Ovary (tissue), 7 donors: ENCODE measurements at regions not wholly inside any gene's neighbourhood (a gene's known extent, or its start where the extent isn't known, plus 50 kb on each side); places are given as distances from the start of the nearest gene placed in this dataset.
A peak's percentile ranks its signal among the peaks of the same experiment; 100 is the strongest.

Source experiments
- DNase-seq, 5 donors: peaks; one replicate each; pipeline ENCODE4 v3.0.0-alpha.2; 2019 to 2020
- H3K27ac ChIP-seq, 2 donors: fragments of 200-600 bp; one replicate each; pipeline versions ENCODE4 v1.5.1 to v1.8.0; 2019 to 2022
- H3K27me3 ChIP-seq: fragments of 200-600 bp; one replicate; pipeline ENCODE4 v1.8.0; 2022
- H3K36me3 ChIP-seq: fragments of 200-600 bp; sonication (generic); one replicate; pipeline ENCODE4 v1.5.1; 2019
- H3K4me1 ChIP-seq: one replicate; pipeline ENCODE4 v1.8.1; 2013; ENCODE audit warnings: mild to moderate bottlenecking, moderate library complexity; ENCODE audit not compliant: insufficient read depth
- H3K4me3 ChIP-seq: fragments of 200-600 bp; sonication (generic); one replicate; pipeline ENCODE4 v1.5.1; 2017
- H3K9me3 ChIP-seq, 2 donors: fragments of 200-600 bp in 1 of 2; sonication (generic) in 1 of 2; one replicate each; pipeline versions ENCODE4 v1.5.1 to v1.8.1; 2013 to 2019; ENCODE audit warnings: mild to moderate bottlenecking in 1 of 2, moderate library complexity in 1 of 2
- CTCF ChIP-seq, 3 donors: fragments of 450-650 bp in 2 of 3; fragments of 200-600 bp in 1 of 3; IDR thresholded peaks; one replicate each; pipeline versions ENCODE4 v1.5.1 to v1.8.0; 2016 to 2022; ENCODE audit warnings: antibody characterized with exemption in 3 of 3, mild to moderate bottlenecking in 1 of 3
- EP300 ChIP-seq: sonication (generic); formaldehyde crosslinking; IDR thresholded peaks from one replicate; pipeline ENCODE4 v1.6.1; 2017; ENCODE audit warnings: antibody characterized with exemption
- POLR2A ChIP-seq: fragments of 450-650 bp; IDR thresholded peaks from one replicate; pipeline ENCODE4 v1.6.1; 2017; ENCODE audit warnings: antibody characterized with exemption, mild to moderate bottlenecking, moderate library complexity
- WGBS, 3 donors: extraction: QIAGEN DNeasy Blood & Tissue Kit in 1 of 3; methylation state at CpG; one replicate each; pipeline versions ENCODE4 v1.1.5 to v1.1.7; 2013 to 2017; 5-methylcytosine and 5-hydroxymethylcytosine counted together
- intact Hi-C, 4 donors: fragments of 100-400 bp; cut with DNase I; formaldehyde crosslinking; loops; one replicate each; pipeline versions ENCODE4 v1.11.0 to v1.15.1; 2022 to 2023
- donor health status: DM: no; HTN: no; CAD: no; lungs with moderate emphysema.
- donor health status: DM: no; HTN: no; CAD: no.
- donor health status: Bipolar disorder and iron deficiency.
- donor health status: DM: no; HTN: no; CAD: no.
- donor health status: DM: yes; HTN: yes; CAD: no.

- DNase-seq = peak in 3 of 5 donors; percentile 46 to 58 (median 53)
- peak overlapping the region; percentile 30 for H3K4me3 ChIP-seq
- H3K36me3 ChIP-seq = no peaks in the 10 kb centered on the region
- H3K4me1 ChIP-seq = peaks cover 24% of the 10 kb centered on the region
- no peaks in the 10 kb centered on the region for H3K27me3 ChIP-seq
- TF ChIP-seq POLR2A (no peak), EP300 (no peak), CTCF (IDR thresholded peaks at IDR 0.05) (no peak)
- intact Hi-C loops = loop anchor here in 2 of 4 donors (10.0 kb wide), 2 partner anchors 1062 to 1612 kb away; partner anchors contain the start of gene PTGR3 (in 1 of the 2)
- H3K27ac ChIP-seq = peak overlapping the region; percentile 82 to 97
- 88 to 92% (median 89%) methylated on average over 9 of the region's 9 CpGs for WGBS, 3 donors
- H3K9me3 ChIP-seq = no peaks in the 10 kb centered on the region
These were observed 228.6 kb downstream of the ZNF516 start for GRCh38 chr18:76266236-76266991.

DNA sequence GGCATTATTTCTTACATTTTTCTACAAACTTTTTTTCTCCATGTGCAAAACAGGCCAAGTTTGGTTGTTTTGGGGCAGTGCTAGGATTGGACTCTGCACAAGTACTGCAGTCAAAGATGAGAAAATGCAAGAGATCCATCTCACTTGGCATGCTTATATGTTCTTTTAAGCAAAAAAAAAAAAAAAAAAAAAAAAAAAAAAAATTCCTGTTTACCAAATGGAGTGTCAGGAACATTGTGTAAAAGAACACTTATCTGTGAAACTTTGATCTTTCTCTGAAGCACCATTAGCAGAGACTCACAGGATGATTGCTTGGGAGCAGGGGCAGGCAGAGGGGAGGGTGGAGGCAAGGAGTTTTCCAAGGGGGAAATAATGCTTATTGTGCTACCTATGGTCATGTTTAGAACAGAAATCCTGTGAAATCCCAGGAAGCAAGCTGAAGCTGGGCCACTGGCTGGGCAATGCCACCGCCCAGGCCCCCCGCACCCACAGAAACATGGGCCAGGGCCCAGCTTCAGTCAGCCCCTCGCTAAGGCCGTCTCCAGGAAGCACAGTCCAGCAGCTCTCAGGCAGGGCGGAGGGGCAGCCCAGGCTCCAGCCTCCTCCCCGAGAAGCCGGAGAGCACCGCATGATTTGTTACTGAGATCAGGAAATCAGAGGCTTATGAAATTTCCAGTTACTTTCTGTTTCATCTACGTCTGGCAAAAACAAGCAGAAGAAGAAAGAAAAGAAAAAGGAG, 229.4 kb downstream of the ZNF516 start:
- Histone ChIP-seq H3K36me3 (no peaks in the 10 kb centered on the region), H3K4me1 (peaks cover 24% of the 10 kb centered on the region), H3K27ac (peak overlapping the region; percentile 82 to 97), H3K4me3 (peak overlapping the region; percentile 30), H3K27me3 (no peaks in the 10 kb centered on the region), H3K9me3 (no peaks in the 10 kb centered on the region)
- intact Hi-C loops = loop anchor here in 2 of 4 donors (10.0 kb wide), 2 partner anchors 1061 to 1611 kb away; partner anchors contain the start of gene PTGR3 (in 1 of the 2)
- TF ChIP-seq CTCF (IDR thresholded peaks at IDR 0.05) (no peak), EP300 (no peak), POLR2A (no peak)
- DNase-seq = peak; percentile 75 to 86 (median 79)
- WGBS, 3 donors = 0 to 3% (median 1%) methylated on average over 9 of the region's 9 CpGs

DNA sequence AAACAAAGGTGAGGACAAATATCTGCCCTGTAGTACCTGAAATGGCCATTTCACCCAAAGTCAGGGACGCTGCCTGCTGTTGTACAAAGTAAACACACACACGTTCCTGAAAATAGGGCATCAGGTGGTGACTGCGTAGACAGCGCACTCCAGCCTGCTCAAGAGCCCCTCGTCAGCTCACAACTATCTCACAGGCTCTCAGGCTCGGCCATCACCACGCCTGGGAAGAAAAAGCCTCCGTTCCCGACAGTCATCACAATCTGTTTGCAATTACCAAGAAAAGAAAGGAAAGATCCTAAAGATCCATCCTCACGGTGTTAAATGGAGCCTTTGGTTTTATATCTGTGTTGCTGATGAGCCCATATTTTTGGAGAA, 230.2 kb downstream of the ZNF516 start:
- H3K27ac ChIP-seq = peak overlapping the region; percentile 57 to 97
- DNase-seq = no peak
- H3K9me3 ChIP-seq = no peaks in the 10 kb centered on the region
- 75 to 80% (median 78%) methylated on average over 10 of the region's 10 CpGs for WGBS, 3 donors
- TF ChIP-seq POLR2A (no peak), CTCF (IDR thresholded peaks at IDR 0.05) (no peak), EP300 (no peak)
- H3K27me3 ChIP-seq = no peaks in the 10 kb centered on the region
- H3K4me1 ChIP-seq = peaks cover 24% of the 10 kb centered on the region
- intact Hi-C loops = loop anchor here in 2 of 4 donors (5.0 to 10.0 kb wide), 4 partner anchors 82 to 1610 kb away; partner anchors contain the start of gene PTGR3 (in 1 of the 2)
- H3K4me3 ChIP-seq = no peak overlapping the region
- no peaks in the 10 kb centered on the region for H3K36me3 ChIP-seq

DNA sequence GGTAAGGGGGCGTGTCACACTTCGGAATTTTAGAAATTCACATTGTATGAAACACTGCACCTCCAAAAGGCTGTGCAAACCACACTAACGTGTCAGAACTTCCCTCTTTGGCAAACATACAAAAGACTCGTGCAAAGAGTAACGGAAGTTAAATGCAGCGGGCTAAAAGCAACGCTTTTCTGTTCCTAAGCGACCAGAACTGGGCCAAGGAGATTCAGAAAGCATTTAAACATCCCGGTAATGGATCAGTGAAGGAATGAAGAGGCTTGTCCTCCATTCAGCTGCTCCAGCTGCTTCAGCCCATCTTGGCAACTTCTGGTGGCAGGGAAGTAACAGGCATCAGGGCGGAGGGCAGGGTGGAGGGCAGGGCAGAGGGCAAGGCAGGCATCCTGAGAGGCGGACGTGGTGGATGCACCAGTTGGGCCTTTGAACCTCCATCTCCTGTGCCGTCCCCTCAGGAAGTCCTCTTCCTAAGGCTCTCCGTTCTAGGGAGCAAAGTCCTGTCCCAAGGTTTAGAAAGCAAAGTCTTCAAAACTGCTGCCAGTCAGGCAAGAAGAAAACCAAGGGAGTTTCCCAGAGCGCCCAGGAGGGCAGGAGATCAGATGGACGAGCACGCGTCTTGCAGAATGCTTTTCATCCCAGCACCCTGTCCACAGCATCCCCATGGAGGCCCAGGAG, 230.7 kb downstream of the ZNF516 start:
- Histone ChIP-seq H3K36me3 (no peaks in the 10 kb centered on the region), H3K27me3 (no peaks in the 10 kb centered on the region), H3K9me3 (no peaks in the 10 kb centered on the region), H3K27ac (peak overlapping the region; percentile 57 to 97), H3K4me3 (no peak overlapping the region), H3K4me1 (peaks cover 24% of the 10 kb centered on the region)
- DNase-seq = no peak
- no peak for TF ChIP-seq POLR2A
- no peak for TF ChIP-seq EP300
- no peak for TF ChIP-seq CTCF (IDR thresholded peaks at IDR 0.05)
- WGBS, 3 donors = 74 to 80% (median 78%) methylated on average over 18 of the region's 18 CpGs
- intact Hi-C loops = loop anchor here in 2 of 4 donors (5.0 to 10.0 kb wide), 4 partner anchors 83 to 1610 kb away; partner anchors contain the start of gene PTGR3 (in 1 of the 2)
